Aorta (tissue), 5 donors: ENCODE measurements at regions not wholly inside any gene's neighbourhood (a gene's known extent, or its start where the extent isn't known, plus 50 kb on each side); places are given as distances from the start of the nearest gene placed in this dataset.
"Not testable (repeated sequence)": the region's sequence is repeated elsewhere in the genome, so short reads cannot be mapped to it uniquely, and the experiment has no call there.

Experiments
- ATAC-seq: fragments of 200-7000 bp; cut with Tn5 transposase; one replicate; pipeline ENCODE4 v1.9.1; 2022; ENCODE audit warnings: moderate library complexity; ENCODE audit not compliant: low FRiP score
- DNase-seq, 2 donors: peaks; one replicate each; pipeline ENCODE4 v3.0.0-alpha.2; 2020
- H3K27ac ChIP-seq, 2 donors: one replicate each; pipeline ENCODE4 v1.5.1; 2013; ENCODE audit warnings: low read length in 2 of 2, mild to moderate bottlenecking in 2 of 2, moderate library complexity in 2 of 2, control low read depth in 1 of 2, inconsistent platforms in 1 of 2, low read depth in 1 of 2
- H3K27me3 ChIP-seq, 2 donors: one replicate each; pipeline ENCODE4 v1.6.1; 2013; ENCODE audit warnings: control low read depth in 1 of 2, low read length in 1 of 2, mild to moderate bottlenecking in 1 of 2, moderate library complexity in 1 of 2; ENCODE audit not compliant: insufficient read depth in 2 of 2, control insufficient read depth in 1 of 2
- H3K36me3 ChIP-seq, 2 donors: one replicate each; pipeline ENCODE4 v1.6.1; 2013; ENCODE audit warnings: control low read depth in 1 of 2, low read length in 1 of 2, mild to moderate bottlenecking in 1 of 2; ENCODE audit not compliant: insufficient read depth in 2 of 2, control insufficient read depth in 1 of 2
- H3K4me1 ChIP-seq, 2 donors: one replicate each; pipeline ENCODE4 v1.6.1; 2013; ENCODE audit warnings: low read length in 2 of 2, control low read depth in 1 of 2, mild to moderate bottlenecking in 1 of 2, moderate library complexity in 1 of 2; ENCODE audit not compliant: insufficient read depth in 2 of 2, control insufficient read depth in 1 of 2
- H3K4me3 ChIP-seq, 2 donors: one replicate each; pipeline ENCODE4 v1.5.1; 2013; ENCODE audit warnings: low read length in 2 of 2, control low read depth in 1 of 2, mild to moderate bottlenecking in 1 of 2
- H3K9me3 ChIP-seq: one replicate; pipeline ENCODE4 v1.6.1; 2013; ENCODE audit warnings: mild to moderate bottlenecking, low read length; ENCODE audit not compliant: control insufficient read depth
- WGBS, 2 donors: extraction: QIAGEN DNeasy Blood & Tissue Kit; methylation state at CpG; one replicate each; pipeline ENCODE4 v1.1.7; 2013; 5-methylcytosine and 5-hydroxymethylcytosine counted together
- intact Hi-C, 2 donors: fragments of 100-400 bp; cut with DNase I; formaldehyde crosslinking; loops; one replicate each; pipeline versions ENCODE4 v1.14.2 to v1.15.0; 2022
- donor health status: healthy with polysubstance abuse.
- donor health status: Bipolar disorder and iron deficiency.
- donor health status: DM: no; HTN: no; CAD: no.
- donor health status: DM: no; HTN: no; CAD: no.
- donor health status: DM: yes; HTN: yes; CAD: no.

- 98 to 100% methylated on average over 3 of the region's 3 CpGs for WGBS, 2 donors
- H3K27ac ChIP-seq, DNase-seq, H3K4me1 ChIP-seq, H3K9me3 ChIP-seq, ATAC-seq, H3K27me3 ChIP-seq, H3K36me3 ChIP-seq, intact Hi-C loops, H3K4me3 ChIP-seq: not testable (repeated sequence)
Observed at GRCh38 chr1:149418782-149419181, 56.1 kb upstream of the NBPF19 start.

GRCh38 chr1:149423122-149423521 is 51.7 kb upstream of the NBPF19 start:
- intact Hi-C loops, H3K4me3 ChIP-seq, ATAC-seq, H3K27me3 ChIP-seq, H3K36me3 ChIP-seq, H3K4me1 ChIP-seq, H3K9me3 ChIP-seq, H3K27ac ChIP-seq, DNase-seq: not testable (repeated sequence)
- WGBS, 2 donors, result 12 to 17% methylated on average over 5 of the region's 5 CpGs
